ENCODE measurements at regions not wholly inside any gene's neighbourhood (a gene's known extent, or its start where the extent isn't known, plus 50 kb on each side); places are given as distances from the start of the nearest gene placed in this dataset.
A peak's percentile ranks its signal among the peaks of the same experiment; 100 is the strongest.

- no peak for DNase-seq
- Mint-ChIP-seq H3K36me3 (peaks cover 2% of the 10 kb centered on the region), H3K27ac (no peak overlapping the region), H3K4me1 (peaks cover 17% of the 10 kb centered on the region), H3K9me3 (peaks cover 14% of the 10 kb centered on the region), H3K27me3 (no peaks in the 10 kb centered on the region), H3K4me3 (no peak overlapping the region)
- CTCF ChIA-PET: interaction anchor here (1.1 to 1.8 kb wide), 3 partner anchors 9 to 61 kb away, joined by 3 to 5 read pairs (median 4); no protein-coding TSS in a partner anchor
Measured at GRCh38 chr3:30260762-30261161, 345.6 kb upstream of the TGFBR2 start.

DNA sequence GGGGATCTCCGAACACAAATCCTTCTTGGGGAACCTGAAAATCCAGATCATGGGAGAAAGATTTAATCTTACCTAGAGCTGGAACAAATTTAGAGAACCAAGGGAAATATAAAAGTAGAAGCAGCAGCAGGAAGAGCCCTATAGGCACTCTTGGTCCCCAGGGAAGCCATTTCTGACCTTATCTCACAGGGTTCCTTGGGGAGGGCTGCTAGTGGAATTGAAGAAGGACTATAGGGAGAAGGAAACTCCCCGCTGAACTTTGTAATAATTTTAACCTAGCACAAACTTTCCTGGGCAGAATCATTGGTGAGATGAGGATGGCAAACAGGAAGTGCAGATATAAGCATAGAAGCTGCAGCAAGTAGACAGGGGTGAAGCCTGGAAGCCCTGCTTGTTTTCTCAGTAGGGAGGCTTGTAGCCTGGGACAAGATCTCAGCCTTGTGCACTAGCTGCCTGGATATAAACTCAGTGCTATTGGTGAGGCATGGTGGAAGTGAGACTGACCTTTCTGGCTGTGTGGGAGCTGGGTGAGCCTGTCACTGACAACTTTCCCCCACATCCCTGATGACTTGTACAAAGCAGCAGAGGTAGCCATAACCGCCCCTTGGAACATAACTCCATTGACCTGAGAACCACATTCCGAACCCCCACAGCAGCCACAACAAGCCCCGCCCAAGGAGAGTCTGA lies 343.0 kb upstream of the TGFBR2 start:
- peaks cover 17% of the 10 kb centered on the region for H3K4me1 Mint-ChIP-seq
- H3K9me3 Mint-ChIP-seq: peaks cover 17% of the 10 kb centered on the region
- no peaks in the 10 kb centered on the region for H3K27me3 Mint-ChIP-seq
- no peak overlapping the region for H3K4me3 Mint-ChIP-seq
- no peak for DNase-seq
- peak overlapping the region; percentile 5 for H3K27ac Mint-ChIP-seq
- CTCF ChIA-PET: no interaction called here
- peaks cover 2% of the 10 kb centered on the region for H3K36me3 Mint-ChIP-seq

DNA sequence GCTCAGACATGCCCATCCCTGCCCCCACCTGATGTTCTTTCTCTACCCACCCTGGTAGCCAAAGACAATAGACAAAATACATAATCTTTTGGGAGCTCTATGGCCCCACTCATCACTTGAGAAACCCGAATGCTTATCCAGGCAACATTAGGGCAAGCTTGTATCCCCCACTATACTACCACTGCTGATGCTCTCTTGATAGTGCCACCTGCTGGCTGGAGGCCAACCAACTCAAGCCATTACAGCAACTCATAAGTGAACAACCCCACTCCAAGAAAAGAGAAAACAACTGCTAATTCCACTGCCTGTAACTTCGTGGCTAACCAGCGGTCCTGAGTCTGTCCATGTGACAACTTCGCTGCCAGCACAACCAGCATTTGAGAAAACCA lies 342.5 kb upstream of the TGFBR2 start:
- peak; percentile 23 for DNase-seq
- no peaks in the 10 kb centered on the region for H3K27me3 Mint-ChIP-seq
- peak overlapping the region; percentile 5 for H3K27ac Mint-ChIP-seq
- no peak overlapping the region for H3K4me3 Mint-ChIP-seq
- peaks cover 17% of the 10 kb centered on the region for H3K9me3 Mint-ChIP-seq
- H3K4me1 Mint-ChIP-seq: peaks cover 17% of the 10 kb centered on the region
- CTCF ChIA-PET: no interaction called here
- peaks cover 2% of the 10 kb centered on the region for H3K36me3 Mint-ChIP-seq

- Mint-ChIP-seq H3K27me3 (no peaks in the 10 kb centered on the region), H3K36me3 (peaks cover 2% of the 10 kb centered on the region), H3K4me1 (peaks cover 17% of the 10 kb centered on the region), H3K4me3 (no peak overlapping the region), H3K27ac (no peak overlapping the region), H3K9me3 (peaks cover 20% of the 10 kb centered on the region)
- CTCF ChIA-PET: no interaction called here
- DNase-seq: no peak
Measured at GRCh38 chr3:30266524-30266923, 339.9 kb upstream of the TGFBR2 start.

GRCh38 chr3:30268288-30268687 lies 338.1 kb upstream of the TGFBR2 start:
- Mint-ChIP-seq H3K27ac (no peak overlapping the region), H3K36me3 (peaks cover 2% of the 10 kb centered on the region), H3K27me3 (no peaks in the 10 kb centered on the region), H3K9me3 (peaks cover 20% of the 10 kb centered on the region), H3K4me3 (no peak overlapping the region), H3K4me1 (peaks cover 10% of the 10 kb centered on the region)
- no peak for DNase-seq
- CTCF ChIA-PET: no interaction called here

GRCh38 chr3:30269751-30270445 lies 336.5 kb upstream of the TGFBR2 start:
- peaks cover 2% of the 10 kb centered on the region for H3K36me3 Mint-ChIP-seq
- no peak overlapping the region for H3K4me3 Mint-ChIP-seq
- DNase-seq: no peak
- CTCF ChIA-PET: no interaction called here
- no peaks in the 10 kb centered on the region for H3K4me1 Mint-ChIP-seq
- no peaks in the 10 kb centered on the region for H3K27me3 Mint-ChIP-seq
- H3K27ac Mint-ChIP-seq: no peak overlapping the region
- H3K9me3 Mint-ChIP-seq: peaks cover 11% of the 10 kb centered on the region

DNA sequence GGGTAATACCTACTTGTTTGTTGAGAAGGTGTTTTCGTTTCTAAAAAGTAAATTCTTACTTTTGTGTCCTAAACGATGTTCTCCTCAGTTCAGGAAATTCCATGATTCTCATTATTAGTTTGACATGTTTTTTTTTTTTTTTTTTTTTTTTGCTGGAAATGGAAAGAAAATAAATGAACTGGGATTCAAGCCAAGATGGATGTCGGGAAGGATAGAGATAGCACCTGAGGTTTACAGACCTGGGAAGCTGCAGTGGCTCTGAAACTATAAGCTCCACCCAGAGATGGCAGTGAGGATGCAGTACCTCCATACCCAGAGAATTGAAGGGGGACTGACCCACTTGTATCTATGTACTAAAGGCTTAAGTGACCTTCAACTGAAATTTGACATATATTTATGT lies 334.6 kb upstream of the TGFBR2 start:
- peaks cover 3% of the 10 kb centered on the region for H3K9me3 Mint-ChIP-seq
- H3K36me3 Mint-ChIP-seq: no peaks in the 10 kb centered on the region
- H3K27ac Mint-ChIP-seq: no peak overlapping the region
- no peaks in the 10 kb centered on the region for H3K27me3 Mint-ChIP-seq
- CTCF ChIA-PET: no interaction called here
- H3K4me1 Mint-ChIP-seq: no peaks in the 10 kb centered on the region
- DNase-seq: no peak
- no peak overlapping the region for H3K4me3 Mint-ChIP-seq

GRCh38 chr3:30273304-30274072 lies 332.9 kb upstream of the TGFBR2 start:
- DNase-seq: no peak

GRCh38 chr3:30277494-30277893 lies 328.9 kb upstream of the TGFBR2 start:
- peaks cover 10% of the 10 kb centered on the region for H3K9me3 Mint-ChIP-seq
- CTCF ChIA-PET: interaction anchor here (1.8 kb wide), 1 partner anchor 80 kb away, joined by 4 read pairs; no protein-coding TSS in a partner anchor
- H3K27ac Mint-ChIP-seq: no peak overlapping the region
- H3K4me1 Mint-ChIP-seq: no peaks in the 10 kb centered on the region
- H3K4me3 Mint-ChIP-seq: no peak overlapping the region
- DNase-seq: no peak
- no peaks in the 10 kb centered on the region for H3K36me3 Mint-ChIP-seq
- no peaks in the 10 kb centered on the region for H3K27me3 Mint-ChIP-seq

More at GRCh38 chr3:30273304-30274072, 332.9 kb upstream of the TGFBR2 start:
- Mint-ChIP-seq H3K4me1 (no peaks in the 10 kb centered on the region), H3K27ac (no peak overlapping the region), H3K36me3 (no peaks in the 10 kb centered on the region), H3K9me3 (peaks cover 12% of the 10 kb centered on the region), H3K27me3 (no peaks in the 10 kb centered on the region), H3K4me3 (no peak overlapping the region)
- CTCF ChIA-PET: interaction anchor here (0.9 kb wide), 1 partner anchor 81 kb away, joined by 3 read pairs; no protein-coding TSS in a partner anchor

GRCh38 chr3:30281526-30281925 lies 324.9 kb upstream of the TGFBR2 start:
- no peaks in the 10 kb centered on the region for H3K4me1 Mint-ChIP-seq
- no peaks in the 10 kb centered on the region for H3K36me3 Mint-ChIP-seq
- H3K27ac Mint-ChIP-seq: no peak overlapping the region
- CTCF ChIA-PET: interaction anchor here (0.6 kb wide), 1 partner anchor 106 kb away, joined by 3 read pairs; no protein-coding TSS in a partner anchor
- no peak for DNase-seq
- H3K4me3 Mint-ChIP-seq: no peak overlapping the region
- peaks cover 10% of the 10 kb centered on the region for H3K9me3 Mint-ChIP-seq
- H3K27me3 Mint-ChIP-seq: no peaks in the 10 kb centered on the region

GRCh38 chr3:30282154-30282696 lies 324.2 kb upstream of the TGFBR2 start:
- Mint-ChIP-seq H3K36me3 (no peaks in the 10 kb centered on the region), H3K27me3 (no peaks in the 10 kb centered on the region), H3K9me3 (peaks cover 10% of the 10 kb centered on the region), H3K27ac (no peak overlapping the region), H3K4me3 (no peak overlapping the region), H3K4me1 (no peaks in the 10 kb centered on the region)
- DNase-seq: no peak
- CTCF ChIA-PET: interaction anchor here (0.6 kb wide), 1 partner anchor 105 kb away, joined by 3 read pairs; no protein-coding TSS in a partner anchor

DNA sequence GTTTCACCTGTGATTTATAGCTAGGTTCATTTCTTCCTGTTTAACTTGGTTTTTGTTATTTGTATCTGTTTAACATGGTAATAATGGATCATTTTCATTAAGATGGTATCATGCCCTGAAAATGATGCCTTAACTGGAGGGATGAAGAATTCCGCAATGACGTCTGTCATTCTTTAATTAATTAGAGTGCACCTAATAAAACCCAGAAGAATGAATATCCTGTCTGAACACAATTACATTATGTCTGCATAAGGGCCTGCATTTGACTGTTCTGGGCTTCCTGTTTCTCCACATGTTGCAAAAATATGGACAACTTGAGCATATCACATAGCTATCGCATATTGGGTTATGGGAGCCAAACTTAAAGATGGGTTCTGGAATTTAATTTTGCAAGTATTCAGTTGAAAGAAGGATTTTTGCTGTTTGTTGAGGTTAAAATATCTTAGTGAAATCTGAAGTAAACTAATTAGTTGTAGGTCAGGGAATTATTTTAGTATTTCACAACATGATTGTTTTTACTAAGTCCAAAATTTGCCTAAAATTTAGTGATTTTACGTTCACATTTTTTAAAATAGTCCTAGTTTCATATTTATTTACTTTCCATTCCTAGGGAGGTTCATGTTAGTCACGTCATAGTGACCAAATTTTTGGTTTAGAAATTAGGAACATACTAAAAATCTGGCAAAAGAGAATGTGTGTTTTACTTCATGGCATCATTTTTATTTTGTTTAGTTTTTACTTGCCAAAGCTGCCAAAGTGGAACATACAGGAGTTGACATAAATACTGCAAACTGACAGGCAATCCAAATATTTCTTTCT lies 321.0 kb upstream of the TGFBR2 start:
- Mint-ChIP-seq H3K36me3 (no peaks in the 10 kb centered on the region), H3K4me3 (no peak overlapping the region), H3K27me3 (no peaks in the 10 kb centered on the region), H3K4me1 (peaks cover 13% of the 10 kb centered on the region), H3K9me3 (no peaks in the 10 kb centered on the region), H3K27ac (no peak overlapping the region)
- DNase-seq: no peak
- CTCF ChIA-PET: interaction anchor here (1.5 to 2.3 kb wide), 2 partner anchors 12 to 87 kb away, joined by 5 to 6 read pairs; no protein-coding TSS in a partner anchor

GRCh38 chr3:30286007-30286669 lies 320.3 kb upstream of the TGFBR2 start:
- H3K27ac Mint-ChIP-seq: no peak overlapping the region

More at GRCh38 chr3:30286007-30286669, 320.3 kb upstream of the TGFBR2 start:
- Mint-ChIP-seq H3K36me3 (no peaks in the 10 kb centered on the region), H3K4me1 (peaks cover 14% of the 10 kb centered on the region), H3K27me3 (no peaks in the 10 kb centered on the region), H3K4me3 (no peak overlapping the region), H3K9me3 (no peaks in the 10 kb centered on the region)
- DNase-seq: no peak
- CTCF ChIA-PET: interaction anchor here (1.5 kb wide), 1 partner anchor 11 kb away, joined by 6 read pairs; no protein-coding TSS in a partner anchor
